ENCODE measurements at regions not wholly inside any gene's neighbourhood (a gene's known extent, or its start where the extent isn't known, plus 50 kb on each side); places are given as distances from the start of the nearest gene placed in this dataset.

GRCh38 chr4:14379183-14379582 lies 623.1 kb upstream of the CPEB2 start:
- Mint-ChIP-seq H3K9me3 (ENCODE audit: unreplicated experiment) (no peaks in the 10 kb centered on the region), H3K4me3 (ENCODE audit: unreplicated experiment) (no peak overlapping the region), H3K27me3 (ENCODE audit: unreplicated experiment) (no peaks in the 10 kb centered on the region), H3K36me3 (ENCODE audit: unreplicated experiment) (no peaks in the 10 kb centered on the region), H3K27ac (ENCODE audit: unreplicated experiment) (no peak overlapping the region), H3K4me1 (ENCODE audit: low read depth, unreplicated experiment) (no peaks in the 10 kb centered on the region)
- DNase-seq: no peak
- no peak for TF ChIP-seq CTCF (IDR thresholded peaks at IDR 0.05; ENCODE audit: partially characterized antibody, unreplicated experiment)

- TF ChIP-seq CTCF (IDR thresholded peaks at IDR 0.05; ENCODE audit: partially characterized antibody, unreplicated experiment): no peak
- no peak for DNase-seq
- H3K27ac Mint-ChIP-seq (ENCODE audit: unreplicated experiment): no peak overlapping the region
Measured at GRCh38 chr4:14383652-14384051, 618.6 kb upstream of the CPEB2 start.

GRCh38 chr4:14384824-14385223 lies 617.5 kb upstream of the CPEB2 start:
- Mint-ChIP-seq H3K36me3 (ENCODE audit: unreplicated experiment) (no peaks in the 10 kb centered on the region), H3K4me3 (ENCODE audit: unreplicated experiment) (no peak overlapping the region), H3K27me3 (ENCODE audit: unreplicated experiment) (peaks cover 1% of the 10 kb centered on the region), H3K9me3 (ENCODE audit: unreplicated experiment) (no peaks in the 10 kb centered on the region), H3K4me1 (ENCODE audit: low read depth, unreplicated experiment) (no peaks in the 10 kb centered on the region), H3K27ac (ENCODE audit: unreplicated experiment) (no peak overlapping the region)
- TF ChIP-seq CTCF (IDR thresholded peaks at IDR 0.05; ENCODE audit: partially characterized antibody, unreplicated experiment): no peak
- DNase-seq: no peak

More at GRCh38 chr4:14383652-14384051, 618.6 kb upstream of the CPEB2 start:
- no peaks in the 10 kb centered on the region for H3K9me3 Mint-ChIP-seq (ENCODE audit: unreplicated experiment)
- H3K4me1 Mint-ChIP-seq (ENCODE audit: low read depth, unreplicated experiment): no peaks in the 10 kb centered on the region
- peaks cover 1% of the 10 kb centered on the region for H3K27me3 Mint-ChIP-seq (ENCODE audit: unreplicated experiment)
- H3K4me3 Mint-ChIP-seq (ENCODE audit: unreplicated experiment): no peak overlapping the region
- H3K36me3 Mint-ChIP-seq (ENCODE audit: unreplicated experiment): no peaks in the 10 kb centered on the region

- peaks cover 1% of the 10 kb centered on the region for H3K27me3 Mint-ChIP-seq (ENCODE audit: unreplicated experiment)
- H3K4me1 Mint-ChIP-seq (ENCODE audit: low read depth, unreplicated experiment): no peaks in the 10 kb centered on the region
- no peaks in the 10 kb centered on the region for H3K9me3 Mint-ChIP-seq (ENCODE audit: unreplicated experiment)
- no peak overlapping the region for H3K27ac Mint-ChIP-seq (ENCODE audit: unreplicated experiment)
- no peak for TF ChIP-seq CTCF (IDR thresholded peaks at IDR 0.05; ENCODE audit: partially characterized antibody, unreplicated experiment)
- DNase-seq: no peak
- H3K4me3 Mint-ChIP-seq (ENCODE audit: unreplicated experiment): no peak overlapping the region
- no peaks in the 10 kb centered on the region for H3K36me3 Mint-ChIP-seq (ENCODE audit: unreplicated experiment)
Measured at GRCh38 chr4:14386196-14386595, 616.1 kb upstream of the CPEB2 start.

GRCh38 chr4:14387647-14388046 lies 614.6 kb upstream of the CPEB2 start:
- no peaks in the 10 kb centered on the region for H3K36me3 Mint-ChIP-seq (ENCODE audit: unreplicated experiment)
- no peak for TF ChIP-seq CTCF (IDR thresholded peaks at IDR 0.05; ENCODE audit: partially characterized antibody, unreplicated experiment)
- H3K27me3 Mint-ChIP-seq (ENCODE audit: unreplicated experiment): peaks cover 1% of the 10 kb centered on the region
- H3K27ac Mint-ChIP-seq (ENCODE audit: unreplicated experiment): no peak overlapping the region
- H3K4me1 Mint-ChIP-seq (ENCODE audit: low read depth, unreplicated experiment): no peaks in the 10 kb centered on the region
- H3K4me3 Mint-ChIP-seq (ENCODE audit: unreplicated experiment): no peak overlapping the region
- H3K9me3 Mint-ChIP-seq (ENCODE audit: unreplicated experiment): no peaks in the 10 kb centered on the region
- no peak for DNase-seq

Data from glutamatergic neuron (in vitro differentiated cells).